ENCODE measurements at regions not wholly inside any gene's neighbourhood (a gene's known extent, or its start where the extent isn't known, plus 50 kb on each side); places are given as distances from the start of the nearest gene placed in this dataset.

DNA sequence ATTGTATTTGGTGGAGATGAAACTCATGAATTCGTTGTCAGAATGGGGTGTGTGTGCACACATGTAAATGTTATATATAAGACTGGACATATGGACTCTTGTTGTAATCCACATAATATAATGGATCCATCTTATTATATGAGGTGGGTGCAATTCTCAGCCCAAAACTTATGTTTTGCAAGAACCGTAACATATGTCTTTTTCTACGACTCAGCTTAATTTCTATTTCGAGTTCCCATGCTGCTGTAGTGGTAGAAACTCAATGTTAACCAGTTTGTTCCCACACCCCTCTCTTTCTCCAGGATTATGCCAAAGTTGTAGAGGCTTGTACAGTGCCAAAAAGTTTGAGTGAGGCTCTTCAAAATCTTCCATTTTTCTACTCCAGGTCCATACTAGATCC, 112.5 kb upstream of the SPOPL start:
- Histone ChIP-seq H3K27ac (ENCODE audit: low read depth in 1 of 2, low read length in 2 of 2) (no peak overlapping the region), H3K9me3 (ENCODE audit: control insufficient read depth, low read length) (no peaks in the 10 kb centered on the region), H3K36me3 (ENCODE audit: control insufficient read depth in 1 of 2, insufficient read depth in 2 of 2, low read length in 1 of 2) (no peaks in the 10 kb centered on the region), H3K4me3 (ENCODE audit: low read length in 2 of 2) (no peak overlapping the region), H3K4me1 (ENCODE audit: control insufficient read depth in 1 of 2, insufficient read depth in 2 of 2, low read length in 2 of 2) (no peaks in the 10 kb centered on the region), H3K27me3 (ENCODE audit: control insufficient read depth in 1 of 2, insufficient read depth in 2 of 2, low read length in 1 of 2) (no peaks in the 10 kb centered on the region)
- DNase-seq, result no peak
- intact Hi-C loops (cut with DNase I), result no loop called here
- ATAC-seq (ENCODE audit: low FRiP score), result no peak
- WGBS, 2 donors, result 73 to 80% methylated on average over 4 of the region's 4 CpGs

DNA sequence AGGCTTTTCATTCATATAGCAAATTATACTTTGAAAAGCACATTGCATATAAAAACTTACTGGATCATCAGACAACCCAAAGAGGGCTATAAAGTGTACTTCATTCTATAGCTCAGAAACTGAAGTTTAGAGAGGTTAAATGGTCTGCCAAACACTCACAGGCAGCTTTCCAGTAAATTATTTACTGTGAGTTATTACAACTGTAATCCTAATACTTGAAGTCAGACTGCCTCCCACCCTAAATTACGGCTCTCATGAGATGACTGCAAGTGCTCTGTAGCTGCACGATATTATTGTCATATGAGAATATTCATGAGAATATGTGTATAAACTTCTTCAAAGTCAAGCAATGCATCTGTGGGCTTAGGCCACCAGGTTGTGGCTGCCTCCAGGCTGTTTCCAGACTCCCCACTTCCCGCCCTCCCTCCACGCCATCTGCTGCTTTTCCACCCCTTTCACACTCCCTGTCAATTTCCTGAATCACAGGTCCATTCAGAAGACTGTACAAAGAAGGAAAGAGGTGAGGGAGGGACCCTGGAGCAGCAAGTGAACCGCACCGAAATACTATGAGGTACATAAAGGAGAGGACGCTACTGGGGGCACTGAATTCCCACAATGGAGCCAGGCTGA, 111.1 kb upstream of the SPOPL start:
- Histone ChIP-seq H3K36me3 (ENCODE audit: control insufficient read depth in 1 of 2, insufficient read depth in 2 of 2, low read length in 1 of 2) (no peaks in the 10 kb centered on the region), H3K4me1 (ENCODE audit: control insufficient read depth in 1 of 2, insufficient read depth in 2 of 2, low read length in 2 of 2) (no peaks in the 10 kb centered on the region), H3K27me3 (ENCODE audit: control insufficient read depth in 1 of 2, insufficient read depth in 2 of 2, low read length in 1 of 2) (no peaks in the 10 kb centered on the region), H3K4me3 (ENCODE audit: low read length in 2 of 2) (no peak overlapping the region), H3K9me3 (ENCODE audit: control insufficient read depth, low read length) (no peaks in the 10 kb centered on the region), H3K27ac (ENCODE audit: low read depth in 1 of 2, low read length in 2 of 2) (no peak overlapping the region)
- no peak for ATAC-seq (ENCODE audit: low FRiP score)
- 93 to 94% methylated on average over 7 of the region's 7 CpGs for WGBS, 2 donors
- intact Hi-C loops (cut with DNase I), result no loop called here
- no peak for DNase-seq

DNA sequence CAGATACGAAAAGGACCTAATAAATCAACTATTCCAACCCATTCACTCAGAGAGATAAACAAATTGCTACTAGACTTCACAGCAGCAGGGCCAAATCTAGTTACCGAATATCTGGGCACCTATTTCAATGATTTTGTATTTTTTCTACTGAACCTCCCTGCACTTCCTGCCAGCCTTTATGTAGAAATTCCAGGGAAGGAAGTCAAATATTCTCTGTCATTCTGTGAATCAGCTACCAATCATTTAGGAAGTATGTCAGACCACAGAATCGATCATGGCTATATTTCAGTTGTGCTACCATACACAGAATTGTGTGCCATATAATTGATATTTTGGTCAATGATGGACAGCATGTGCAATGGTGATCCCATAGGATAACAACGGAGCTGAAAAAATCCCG, 109.6 kb upstream of the SPOPL start:
- DNase-seq (no peak), ATAC-seq (ENCODE audit: low FRiP score) (no peak)
- intact Hi-C loops (cut with DNase I), result no loop called here
- no peaks in the 10 kb centered on the region for H3K27me3 ChIP-seq (ENCODE audit: control insufficient read depth in 1 of 2, insufficient read depth in 2 of 2, low read length in 1 of 2)
- 91% methylated on average over 5 of the region's 5 CpGs for WGBS, 2 donors
- H3K4me3 ChIP-seq (ENCODE audit: low read length in 2 of 2), result no peak overlapping the region
- no peaks in the 10 kb centered on the region for H3K9me3 ChIP-seq (ENCODE audit: control insufficient read depth, low read length)
- no peak overlapping the region for H3K27ac ChIP-seq (ENCODE audit: low read depth in 1 of 2, low read length in 2 of 2)
- no peaks in the 10 kb centered on the region for H3K36me3 ChIP-seq (ENCODE audit: control insufficient read depth in 1 of 2, insufficient read depth in 2 of 2, low read length in 1 of 2)
- H3K4me1 ChIP-seq (ENCODE audit: control insufficient read depth in 1 of 2, insufficient read depth in 2 of 2, low read length in 2 of 2), result no peaks in the 10 kb centered on the region

DNA sequence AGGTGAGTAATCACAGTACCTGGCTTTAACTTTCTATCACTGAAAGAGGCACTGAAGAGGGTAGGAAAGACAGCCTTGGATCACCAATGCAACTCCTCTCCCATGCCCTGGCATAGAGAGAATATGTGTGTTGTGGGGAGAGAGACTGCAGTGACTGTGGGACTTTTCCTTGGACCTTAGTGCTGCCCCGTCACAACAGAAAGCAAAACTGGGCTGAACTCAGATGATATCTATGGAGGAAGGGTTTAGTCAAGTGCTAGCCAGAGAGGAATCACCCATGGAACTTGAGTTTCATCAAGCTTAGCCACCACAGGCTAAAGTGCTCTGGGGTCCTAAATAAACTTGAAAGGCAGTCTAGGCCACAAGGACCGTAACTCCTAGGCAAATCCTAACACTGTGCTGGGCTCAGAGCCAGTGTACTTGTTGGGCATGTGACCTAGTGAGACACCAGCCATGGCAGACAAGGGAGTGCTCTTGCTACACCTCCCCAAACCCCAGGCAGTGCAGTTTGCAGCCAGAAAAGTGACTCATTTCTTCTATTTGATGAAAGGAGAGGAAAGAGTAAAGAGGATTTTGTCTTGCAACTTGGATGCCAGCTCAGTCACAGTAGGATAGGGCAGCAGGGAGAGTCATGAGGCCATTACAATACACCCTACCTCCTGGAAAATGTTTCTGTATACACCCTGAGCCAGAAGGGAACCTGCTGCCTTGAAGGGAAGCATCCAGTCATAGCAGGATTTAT, 105.8 kb upstream of the SPOPL start:
- peak in 1 of 2 donors; percentile 65 for DNase-seq
- WGBS, 2 donors, result 53 to 57% methylated on average over 2 of the region's 2 CpGs
- no peaks in the 10 kb centered on the region for H3K36me3 ChIP-seq (ENCODE audit: control insufficient read depth in 1 of 2, insufficient read depth in 2 of 2, low read length in 1 of 2)
- H3K4me1 ChIP-seq (ENCODE audit: control insufficient read depth in 1 of 2, insufficient read depth in 2 of 2, low read length in 2 of 2), result no peaks in the 10 kb centered on the region
- H3K27me3 ChIP-seq (ENCODE audit: control insufficient read depth in 1 of 2, insufficient read depth in 2 of 2, low read length in 1 of 2), result no peaks in the 10 kb centered on the region
- intact Hi-C loops (cut with DNase I), result no loop called here
- H3K4me3 ChIP-seq (ENCODE audit: low read length in 2 of 2), result no peak overlapping the region
- ATAC-seq (ENCODE audit: low FRiP score), result peak; percentile 50
- no peak overlapping the region for H3K27ac ChIP-seq (ENCODE audit: low read depth in 1 of 2, low read length in 2 of 2)
- H3K9me3 ChIP-seq (ENCODE audit: control insufficient read depth, low read length), result no peaks in the 10 kb centered on the region

DNA sequence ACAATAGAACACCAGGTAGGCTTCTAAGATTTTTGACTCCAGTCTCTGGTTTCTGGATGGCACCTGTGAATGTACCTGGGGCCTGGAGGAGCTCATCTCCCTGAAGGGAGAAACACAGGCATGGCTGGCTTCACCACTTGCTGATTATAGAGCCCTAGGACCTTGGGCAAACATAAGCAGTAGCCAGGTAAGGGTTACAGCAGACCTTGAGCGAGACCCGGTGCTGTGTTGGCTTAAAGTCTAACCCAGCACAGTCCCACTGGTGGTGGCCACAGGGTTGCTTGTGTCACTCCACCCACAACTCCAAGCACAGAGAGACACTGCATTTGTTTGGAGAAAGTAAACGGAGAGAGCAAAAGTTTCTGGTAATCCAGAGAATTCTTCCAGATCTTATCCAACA, 104.7 kb upstream of the SPOPL start:
- Histone ChIP-seq H3K9me3 (ENCODE audit: control insufficient read depth, low read length) (no peaks in the 10 kb centered on the region), H3K27ac (ENCODE audit: low read depth in 1 of 2, low read length in 2 of 2) (no peak overlapping the region), H3K36me3 (ENCODE audit: control insufficient read depth in 1 of 2, insufficient read depth in 2 of 2, low read length in 1 of 2) (no peaks in the 10 kb centered on the region), H3K27me3 (ENCODE audit: control insufficient read depth in 1 of 2, insufficient read depth in 2 of 2, low read length in 1 of 2) (no peaks in the 10 kb centered on the region), H3K4me1 (ENCODE audit: control insufficient read depth in 1 of 2, insufficient read depth in 2 of 2, low read length in 2 of 2) (no peaks in the 10 kb centered on the region), H3K4me3 (ENCODE audit: low read length in 2 of 2) (no peak overlapping the region)
- 98 to 99% methylated on average over 3 of the region's 3 CpGs for WGBS, 2 donors
- intact Hi-C loops (cut with DNase I), result no loop called here
- ATAC-seq (ENCODE audit: low FRiP score), result no peak
- no peak for DNase-seq

DNA sequence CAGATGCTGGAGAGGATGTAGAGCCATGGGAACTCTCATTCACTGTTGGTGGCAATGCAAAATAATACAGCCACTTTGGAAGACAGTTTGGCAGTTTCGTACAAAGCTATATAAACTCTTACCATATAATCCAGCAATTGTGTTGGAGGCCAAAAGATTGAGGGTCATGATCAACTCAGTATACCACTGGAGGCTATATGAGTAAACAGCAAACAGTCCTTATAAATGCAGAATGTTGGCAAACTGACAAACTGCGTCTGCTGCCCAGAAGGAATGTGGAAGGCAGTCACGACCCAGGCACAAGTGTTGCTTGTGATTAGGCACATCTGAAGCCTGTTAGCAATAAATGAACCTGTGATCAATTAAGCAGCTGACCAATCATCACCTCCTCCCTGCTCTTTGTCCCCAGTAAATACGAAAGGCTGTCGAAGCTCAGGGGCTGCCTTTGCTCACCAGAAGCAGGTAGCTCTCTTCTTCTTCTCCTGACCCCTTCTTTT, 98.1 kb upstream of the SPOPL start:
- no peak overlapping the region for H3K4me3 ChIP-seq (ENCODE audit: low read length in 2 of 2)
- H3K9me3 ChIP-seq (ENCODE audit: control insufficient read depth, low read length), result no peaks in the 10 kb centered on the region
- DNase-seq (no peak), ATAC-seq (ENCODE audit: low FRiP score) (no peak)
- 87% methylated on average over 5 of the region's 5 CpGs for WGBS, 2 donors
- H3K4me1 ChIP-seq (ENCODE audit: control insufficient read depth in 1 of 2, insufficient read depth in 2 of 2, low read length in 2 of 2), result no peaks in the 10 kb centered on the region
- H3K36me3 ChIP-seq (ENCODE audit: control insufficient read depth in 1 of 2, insufficient read depth in 2 of 2, low read length in 1 of 2), result no peaks in the 10 kb centered on the region
- no peak overlapping the region for H3K27ac ChIP-seq (ENCODE audit: low read depth in 1 of 2, low read length in 2 of 2)
- no peaks in the 10 kb centered on the region for H3K27me3 ChIP-seq (ENCODE audit: control insufficient read depth in 1 of 2, insufficient read depth in 2 of 2, low read length in 1 of 2)
- intact Hi-C loops (cut with DNase I), result no loop called here

DNA sequence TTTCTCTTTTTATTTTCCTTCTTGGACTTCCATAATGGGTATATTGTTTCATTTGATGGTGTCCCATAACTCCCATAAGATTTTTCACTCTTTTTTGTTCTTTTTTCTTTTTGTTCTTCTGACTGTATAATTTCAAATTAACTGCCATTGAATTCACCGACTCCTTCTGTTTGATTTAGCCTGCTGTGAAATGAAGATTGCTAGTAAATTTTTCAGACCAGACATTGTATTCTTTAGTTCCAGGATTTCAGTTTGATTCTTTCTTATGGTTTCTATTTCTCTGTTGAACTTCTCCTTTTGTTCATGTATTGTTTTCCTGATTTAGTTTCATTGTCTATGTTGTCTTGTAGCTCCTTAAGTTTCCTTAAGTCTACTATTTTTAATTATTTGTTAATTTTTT, 87.6 kb upstream of the SPOPL start:
- no peak overlapping the region for H3K27ac ChIP-seq (ENCODE audit: low read depth in 1 of 2, low read length in 2 of 2)
- ATAC-seq (ENCODE audit: low FRiP score) (no peak), DNase-seq (no peak)
- no peaks in the 10 kb centered on the region for H3K27me3 ChIP-seq (ENCODE audit: control insufficient read depth in 1 of 2, insufficient read depth in 2 of 2, low read length in 1 of 2)
- intact Hi-C loops (cut with DNase I), result no loop called here
- H3K36me3 ChIP-seq (ENCODE audit: control insufficient read depth in 1 of 2, insufficient read depth in 2 of 2, low read length in 1 of 2), result no peaks in the 10 kb centered on the region
- no peaks in the 10 kb centered on the region for H3K4me1 ChIP-seq (ENCODE audit: control insufficient read depth in 1 of 2, insufficient read depth in 2 of 2, low read length in 2 of 2)
- H3K9me3 ChIP-seq (ENCODE audit: control insufficient read depth, low read length), result peaks cover 9% of the 10 kb centered on the region
- no peak overlapping the region for H3K4me3 ChIP-seq (ENCODE audit: low read length in 2 of 2)
- WGBS, 2 donors, result 96% methylated on average over 1 of the region's 1 CpG

DNA sequence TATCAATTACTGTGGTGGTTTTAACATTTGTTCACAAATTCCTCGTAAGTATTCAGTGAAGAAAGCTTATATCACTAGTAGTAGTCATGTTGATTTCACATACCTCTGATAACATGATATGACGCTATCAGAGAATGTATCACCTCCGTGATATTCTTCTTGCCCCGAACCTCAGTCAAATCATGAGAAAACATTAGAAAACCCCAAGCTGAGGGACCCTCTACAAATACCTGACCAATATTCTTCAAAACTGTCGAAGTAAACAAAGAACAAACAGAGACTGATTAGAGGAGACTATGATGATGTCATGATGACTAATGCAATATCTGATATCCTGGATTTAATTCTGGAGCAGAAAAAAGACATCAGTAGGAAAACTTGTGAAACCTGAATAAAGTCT, 85.6 kb upstream of the SPOPL start:
- DNase-seq (no peak), ATAC-seq (ENCODE audit: low FRiP score) (no peak)
- WGBS, 2 donors, result 67 to 81% methylated on average over 5 of the region's 5 CpGs
- no peaks in the 10 kb centered on the region for H3K27me3 ChIP-seq (ENCODE audit: control insufficient read depth in 1 of 2, insufficient read depth in 2 of 2, low read length in 1 of 2)
- H3K4me3 ChIP-seq (ENCODE audit: low read length in 2 of 2), result no peak overlapping the region
- H3K4me1 ChIP-seq (ENCODE audit: control insufficient read depth in 1 of 2, insufficient read depth in 2 of 2, low read length in 2 of 2), result no peaks in the 10 kb centered on the region
- H3K9me3 ChIP-seq (ENCODE audit: control insufficient read depth, low read length), result peaks cover 9% of the 10 kb centered on the region
- intact Hi-C loops (cut with DNase I), result no loop called here
- no peak overlapping the region for H3K27ac ChIP-seq (ENCODE audit: low read depth in 1 of 2, low read length in 2 of 2)
- no peaks in the 10 kb centered on the region for H3K36me3 ChIP-seq (ENCODE audit: control insufficient read depth in 1 of 2, insufficient read depth in 2 of 2, low read length in 1 of 2)

DNA sequence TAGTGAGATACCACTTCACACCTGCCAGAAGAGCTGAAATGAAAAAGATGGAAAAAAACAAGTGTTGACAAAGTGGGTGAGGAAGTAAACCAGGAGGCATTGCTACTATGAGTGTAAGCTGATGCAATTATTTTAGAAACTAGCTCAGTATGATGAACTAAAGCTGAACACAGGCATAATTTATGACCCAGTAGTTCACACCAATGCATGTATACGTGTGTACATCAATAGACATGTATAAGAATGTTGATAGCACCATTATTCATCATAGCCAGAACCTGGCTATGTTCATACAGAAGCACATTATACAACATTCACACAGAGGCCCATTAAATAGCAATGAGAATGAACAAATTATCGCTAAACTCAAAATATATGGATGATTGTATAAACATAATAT, 83.1 kb upstream of the SPOPL start:
- no peak for DNase-seq
- Histone ChIP-seq H3K36me3 (ENCODE audit: control insufficient read depth in 1 of 2, insufficient read depth in 2 of 2, low read length in 1 of 2) (no peaks in the 10 kb centered on the region), H3K4me3 (ENCODE audit: low read length in 2 of 2) (no peak overlapping the region), H3K4me1 (ENCODE audit: control insufficient read depth in 1 of 2, insufficient read depth in 2 of 2, low read length in 2 of 2) (no peaks in the 10 kb centered on the region), H3K27me3 (ENCODE audit: control insufficient read depth in 1 of 2, insufficient read depth in 2 of 2, low read length in 1 of 2) (no peaks in the 10 kb centered on the region), H3K27ac (ENCODE audit: low read depth in 1 of 2, low read length in 2 of 2) (no peak overlapping the region), H3K9me3 (ENCODE audit: control insufficient read depth, low read length) (peaks cover 3% of the 10 kb centered on the region)
- 96% methylated on average over 2 of the region's 2 CpGs for WGBS, 2 donors
- intact Hi-C loops (cut with DNase I), result no loop called here
- ATAC-seq (ENCODE audit: low FRiP score), result no peak
